Upper lobe of right lung (tissue), 1 donor: ENCODE measurements at regions not wholly inside any gene's neighbourhood (a gene's known extent, or its start where the extent isn't known, plus 50 kb on each side); places are given as distances from the start of the nearest gene placed in this dataset.

ENCODE experiments used
- ATAC-seq: fragments of 200-7000 bp; cut with Tn5 transposase; one replicate; pipeline ENCODE4 v1.9.1; 2020; ENCODE audit warnings: mild to moderate bottlenecking, moderate library complexity
- DNase-seq: peaks from one replicate; pipeline ENCODE4 v3.0.0-alpha.2; 2020
- H3K27ac ChIP-seq: fragments of 200-600 bp; one replicate; pipeline ENCODE4 v1.8.0; 2022
- H3K27me3 ChIP-seq: fragments of 200-600 bp; one replicate; pipeline ENCODE4 v1.8.0; 2022; ENCODE audit warnings: mild to moderate bottlenecking
- H3K36me3 ChIP-seq: fragments of 200-600 bp; one replicate; pipeline ENCODE4 v1.8.0; 2022
- H3K4me1 ChIP-seq: fragments of 200-600 bp; one replicate; pipeline ENCODE4 v1.8.0; 2022
- H3K4me3 ChIP-seq: fragments of 200-600 bp; one replicate; pipeline ENCODE4 v1.8.0; 2022; ENCODE audit warnings: mild to moderate bottlenecking
- H3K9me3 ChIP-seq: fragments of 200-600 bp; one replicate; pipeline ENCODE4 v1.8.0; 2022
- intact Hi-C: fragments of 100-400 bp; cut with DNase I; formaldehyde crosslinking; loops from one replicate; pipeline ENCODE4 v1.11.0; 2022
- TF ChIP-seq, protein P1 (sequence below): fragments of 200-600 bp; IDR thresholded peaks from one replicate; pipeline ENCODE4 v1.8.0; 2022; ENCODE audit warnings: antibody characterized with exemption
- donor health status: DM: no; HTN: yes; CAD: no; lungs with severe emphysema.

DNA sequence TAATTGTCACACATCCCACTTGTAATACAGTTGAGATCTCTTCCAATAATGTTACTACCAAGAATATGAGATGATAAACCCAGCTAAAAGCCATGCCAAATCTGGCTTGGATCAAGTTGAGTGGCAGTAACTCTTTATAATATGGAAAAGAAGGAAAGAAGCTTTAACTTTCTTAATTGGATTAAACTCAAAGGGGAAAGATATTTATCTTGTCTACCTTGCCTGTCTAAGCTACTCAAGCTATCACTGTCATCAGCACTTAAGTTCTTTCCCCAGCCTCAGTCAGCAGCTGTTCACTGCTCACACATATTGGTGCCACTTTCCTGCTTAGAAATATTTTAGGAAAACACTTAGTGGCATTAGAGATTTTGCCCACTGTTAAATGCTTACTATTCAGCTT is 350.7 kb downstream of the IPMK start:
- H3K27ac ChIP-seq, result no peak overlapping the region
- no peaks in the 10 kb centered on the region for H3K36me3 ChIP-seq
- H3K9me3 ChIP-seq, result no peaks in the 10 kb centered on the region
- DNase-seq, result no peak
- ATAC-seq, result no peak
- no peak overlapping the region for H3K4me3 ChIP-seq
- no peaks in the 10 kb centered on the region for H3K4me1 ChIP-seq
- TF ChIP-seq, protein P1, sequence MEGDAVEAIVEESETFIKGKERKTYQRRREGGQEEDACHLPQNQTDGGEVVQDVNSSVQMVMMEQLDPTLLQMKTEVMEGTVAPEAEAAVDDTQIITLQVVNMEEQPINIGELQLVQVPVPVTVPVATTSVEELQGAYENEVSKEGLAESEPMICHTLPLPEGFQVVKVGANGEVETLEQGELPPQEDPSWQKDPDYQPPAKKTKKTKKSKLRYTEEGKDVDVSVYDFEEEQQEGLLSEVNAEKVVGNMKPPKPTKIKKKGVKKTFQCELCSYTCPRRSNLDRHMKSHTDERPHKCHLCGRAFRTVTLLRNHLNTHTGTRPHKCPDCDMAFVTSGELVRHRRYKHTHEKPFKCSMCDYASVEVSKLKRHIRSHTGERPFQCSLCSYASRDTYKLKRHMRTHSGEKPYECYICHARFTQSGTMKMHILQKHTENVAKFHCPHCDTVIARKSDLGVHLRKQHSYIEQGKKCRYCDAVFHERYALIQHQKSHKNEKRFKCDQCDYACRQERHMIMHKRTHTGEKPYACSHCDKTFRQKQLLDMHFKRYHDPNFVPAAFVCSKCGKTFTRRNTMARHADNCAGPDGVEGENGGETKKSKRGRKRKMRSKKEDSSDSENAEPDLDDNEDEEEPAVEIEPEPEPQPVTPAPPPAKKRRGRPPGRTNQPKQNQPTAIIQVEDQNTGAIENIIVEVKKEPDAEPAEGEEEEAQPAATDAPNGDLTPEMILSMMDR, result no peak
- no peaks in the 10 kb centered on the region for H3K27me3 ChIP-seq
- intact Hi-C loops, result no loop called here

DNA sequence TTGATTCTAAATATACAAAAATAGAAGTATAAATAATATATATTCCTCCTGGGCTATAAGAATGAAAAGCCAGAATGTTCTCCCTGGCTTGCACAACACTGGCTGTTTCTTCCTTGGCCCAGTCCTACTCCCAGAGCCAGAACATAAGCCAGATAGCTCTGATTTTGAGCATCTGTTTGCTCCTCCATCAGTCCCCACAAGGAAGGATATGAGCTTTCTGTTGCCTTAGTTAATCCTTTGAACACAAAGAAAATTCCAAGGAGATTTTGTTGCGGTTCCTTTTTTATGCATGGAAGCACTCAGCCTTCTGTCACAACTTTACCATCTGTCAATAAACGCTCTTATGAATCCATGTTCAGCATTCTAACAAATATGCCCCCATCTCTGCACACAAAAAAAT is 361.8 kb downstream of the IPMK start:
- no peak overlapping the region for H3K4me3 ChIP-seq
- H3K27me3 ChIP-seq, result no peaks in the 10 kb centered on the region
- TF ChIP-seq, protein P1, result no peak
- intact Hi-C loops, result no loop called here
- H3K27ac ChIP-seq, result no peak overlapping the region
- H3K36me3 ChIP-seq, result no peaks in the 10 kb centered on the region
- ATAC-seq (no peak), DNase-seq (no peak)
- no peaks in the 10 kb centered on the region for H3K9me3 ChIP-seq
- no peaks in the 10 kb centered on the region for H3K4me1 ChIP-seq

DNA sequence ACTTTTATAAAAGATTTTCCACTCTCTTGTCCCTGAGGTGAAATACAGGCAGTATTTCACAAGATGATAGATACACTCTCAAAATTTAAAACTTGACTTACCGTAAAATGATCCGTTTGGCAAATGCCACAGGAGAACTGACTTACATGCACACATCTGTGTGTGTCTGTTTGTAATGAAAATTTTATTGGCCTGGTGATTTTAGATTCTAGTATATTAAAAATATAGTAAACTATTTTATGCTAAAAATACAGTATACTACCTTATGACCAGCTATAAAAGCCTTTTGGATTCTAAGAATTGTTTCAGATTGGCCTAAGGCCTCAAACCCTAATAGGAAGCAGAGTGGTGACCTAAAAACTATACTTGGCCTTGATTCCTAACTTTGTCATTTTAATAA is 362.7 kb downstream of the IPMK start:
- Histone ChIP-seq H3K4me3 (no peak overlapping the region), H3K4me1 (no peaks in the 10 kb centered on the region), H3K27ac (no peak overlapping the region), H3K9me3 (no peaks in the 10 kb centered on the region), H3K36me3 (no peaks in the 10 kb centered on the region), H3K27me3 (no peaks in the 10 kb centered on the region)
- ATAC-seq, result no peak
- intact Hi-C loops, result no loop called here
- TF ChIP-seq, protein P1, result no peak
- DNase-seq, result no peak

DNA sequence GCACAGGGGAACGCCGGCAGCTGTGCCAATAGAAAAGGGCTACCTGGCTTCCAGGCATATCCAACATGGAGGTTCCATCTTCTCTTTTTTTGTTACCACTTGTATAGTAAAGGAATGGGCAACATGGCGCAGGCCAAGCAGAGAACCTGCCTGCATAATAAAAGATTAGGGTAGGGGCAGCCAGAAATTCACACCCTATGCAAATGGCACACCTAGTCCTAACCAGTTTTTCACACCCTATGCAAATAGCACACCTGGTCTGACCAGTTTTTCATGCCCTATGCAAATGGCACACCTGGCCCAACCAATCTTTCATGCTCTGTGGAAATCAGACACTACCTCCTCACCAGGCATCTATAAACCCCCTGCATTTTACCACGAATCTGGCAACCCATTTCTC is 369.5 kb downstream of the IPMK start:
- intact Hi-C loops, result no loop called here
- H3K36me3 ChIP-seq, result no peaks in the 10 kb centered on the region
- DNase-seq, result no peak
- no peaks in the 10 kb centered on the region for H3K27me3 ChIP-seq
- no peak overlapping the region for H3K4me3 ChIP-seq
- no peaks in the 10 kb centered on the region for H3K9me3 ChIP-seq
- TF ChIP-seq, protein P1, result no peak
- H3K27ac ChIP-seq, result no peak overlapping the region
- H3K4me1 ChIP-seq, result no peaks in the 10 kb centered on the region
- peak; percentile 24 for ATAC-seq

DNA sequence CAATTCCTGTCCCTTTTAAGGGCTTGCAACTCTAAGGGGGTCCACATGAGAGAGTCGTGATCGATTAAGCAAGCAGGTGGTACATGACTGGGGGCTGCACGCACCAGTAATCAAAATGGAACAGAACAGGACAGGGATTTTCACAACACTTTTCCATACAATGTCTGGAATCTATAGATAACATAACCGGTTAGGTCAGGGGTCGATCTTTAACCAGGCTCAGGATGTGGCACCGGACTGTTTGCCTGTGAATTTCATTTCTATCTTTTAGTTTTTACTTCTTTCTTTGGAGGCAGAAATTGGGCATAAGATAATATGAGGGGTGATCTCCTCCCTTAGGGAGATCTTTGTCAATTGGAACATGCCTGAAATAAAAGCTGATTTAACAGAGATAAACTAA is 370.1 kb downstream of the IPMK start:
- TF ChIP-seq, protein P1, result no peak
- ATAC-seq (no peak), DNase-seq (no peak)
- intact Hi-C loops, result no loop called here
- no peaks in the 10 kb centered on the region for H3K9me3 ChIP-seq
- H3K27me3 ChIP-seq, result no peaks in the 10 kb centered on the region
- H3K4me3 ChIP-seq, result no peak overlapping the region
- no peaks in the 10 kb centered on the region for H3K36me3 ChIP-seq
- H3K4me1 ChIP-seq, result no peaks in the 10 kb centered on the region
- no peak overlapping the region for H3K27ac ChIP-seq

DNA sequence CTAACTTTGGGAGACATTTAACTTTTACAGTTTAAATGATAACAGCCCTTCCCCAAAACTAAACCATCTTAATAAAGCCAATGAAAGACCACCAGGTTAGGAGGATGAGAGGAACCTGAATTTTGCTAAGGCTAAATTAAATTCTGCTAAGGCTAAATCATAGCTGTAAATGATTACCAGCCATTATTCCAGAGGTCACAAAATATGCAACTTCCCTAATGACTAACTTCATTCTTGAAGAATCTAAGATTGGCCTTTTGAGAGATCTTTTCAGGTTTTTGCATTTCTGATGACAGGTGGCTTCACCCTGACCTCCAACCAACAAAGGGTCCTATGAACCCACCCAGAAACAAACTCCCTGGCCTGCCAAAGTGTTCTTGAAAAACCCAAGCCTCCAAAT is 373.3 kb downstream of the IPMK start:
- no peaks in the 10 kb centered on the region for H3K4me1 ChIP-seq
- ATAC-seq (no peak), DNase-seq (no peak)
- no peaks in the 10 kb centered on the region for H3K27me3 ChIP-seq
- no peak overlapping the region for H3K27ac ChIP-seq
- H3K36me3 ChIP-seq, result no peaks in the 10 kb centered on the region
- no peaks in the 10 kb centered on the region for H3K9me3 ChIP-seq
- H3K4me3 ChIP-seq, result no peak overlapping the region
- intact Hi-C loops, result no loop called here
- TF ChIP-seq, protein P1, result no peak
